ENCODE measurements at regions not wholly inside any gene's neighbourhood (a gene's known extent, or its start where the extent isn't known, plus 50 kb on each side); places are given as distances from the start of the nearest gene placed in this dataset.

- H3K4me3 ChIP-seq = no peak overlapping the region
- DNase-seq (ENCODE audit: low read depth in 1 of 2, low spot score in 1 of 2) = peak; percentile 25 to 53
- H3K27ac ChIP-seq = no peak overlapping the region
These were observed 974.8 kb downstream of the ADGRL2 start for GRCh38 chr1:82775406-82776000.

DNA sequence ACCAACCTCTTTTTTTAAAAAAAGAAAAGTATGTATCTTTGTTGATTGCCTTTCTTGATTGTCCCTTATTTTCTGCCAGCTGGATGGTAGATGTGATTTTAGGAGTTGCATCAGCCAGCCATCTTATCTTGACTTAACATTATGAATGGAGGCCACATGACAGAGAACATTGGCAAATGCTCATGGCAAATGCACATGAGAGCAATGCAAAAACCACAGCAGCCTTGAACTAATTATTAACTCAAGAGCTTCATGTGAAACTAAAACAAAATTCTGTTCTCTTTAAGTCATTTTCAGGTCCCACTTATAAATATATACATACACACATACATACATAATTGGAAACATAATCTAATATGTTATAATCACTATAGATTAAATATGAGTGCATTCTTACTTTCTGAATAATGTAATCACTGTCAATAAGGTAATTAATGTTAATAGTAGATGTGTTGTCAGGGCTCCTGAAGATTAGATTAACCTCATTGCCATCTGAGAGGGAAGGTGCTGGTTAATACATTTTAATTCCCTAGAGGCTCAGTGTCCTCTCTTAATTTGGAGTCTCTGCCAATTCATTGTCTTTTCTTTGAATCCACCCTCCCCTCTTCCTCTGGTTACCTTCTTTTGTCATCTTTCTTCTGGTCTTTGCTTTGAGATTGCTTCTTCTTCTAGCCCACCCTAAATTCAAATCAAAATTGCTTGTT lies 962.2 kb downstream of the ADGRL2 start:
- Histone ChIP-seq H3K4me1 (ENCODE audit: low read depth) (no peaks in the 10 kb centered on the region), H3K36me3 (no peaks in the 10 kb centered on the region), H3K27me3 (no peaks in the 10 kb centered on the region), H3K9me3 (ENCODE audit: low read depth) (no peaks in the 10 kb centered on the region), H3K4me3 (no peak overlapping the region), H3K27ac (no peak overlapping the region)
- no peak for TF ChIP-seq CTCF (IDR thresholded peaks at IDR 0.05; ENCODE audit: low read depth, low read length)
- DNase-seq (ENCODE audit: low read depth in 1 of 2, low spot score in 1 of 2) = no peak

More at GRCh38 chr1:82775406-82776000, 974.8 kb downstream of the ADGRL2 start:
- no peaks in the 10 kb centered on the region for H3K9me3 ChIP-seq (ENCODE audit: low read depth)
- no peaks in the 10 kb centered on the region for H3K36me3 ChIP-seq
- no peaks in the 10 kb centered on the region for H3K4me1 ChIP-seq (ENCODE audit: low read depth)
- no peaks in the 10 kb centered on the region for H3K27me3 ChIP-seq
- TF ChIP-seq CTCF (IDR thresholded peaks at IDR 0.05; ENCODE audit: low read depth, low read length) = peak; percentile 44

DNA sequence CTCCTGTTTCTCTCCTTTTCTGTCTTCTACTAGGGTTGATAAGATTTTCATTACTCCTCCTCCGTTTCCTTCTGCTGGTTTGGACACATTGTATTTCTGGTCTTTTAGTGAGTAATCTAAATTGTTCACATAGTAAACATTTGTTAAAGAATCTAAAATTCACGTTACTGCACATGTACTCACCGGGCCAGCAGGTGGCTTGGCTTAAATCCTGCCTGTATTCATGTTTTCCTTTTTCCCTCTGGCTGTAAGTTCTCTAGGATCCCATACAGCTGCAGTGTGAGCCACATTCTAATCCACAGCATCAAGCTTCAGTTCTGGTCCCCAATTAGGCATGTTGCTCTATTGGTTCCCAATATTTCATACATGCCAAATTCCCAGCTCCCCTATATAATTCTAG lies 958.3 kb downstream of the ADGRL2 start:
- H3K27me3 ChIP-seq = no peaks in the 10 kb centered on the region
- no peak for TF ChIP-seq CTCF (IDR thresholded peaks at IDR 0.05; ENCODE audit: low read depth, low read length)
- H3K4me1 ChIP-seq (ENCODE audit: low read depth) = no peaks in the 10 kb centered on the region
- DNase-seq (ENCODE audit: low read depth in 1 of 2, low spot score in 1 of 2) = no peak
- H3K36me3 ChIP-seq = no peaks in the 10 kb centered on the region
- H3K27ac ChIP-seq = no peak overlapping the region
- no peaks in the 10 kb centered on the region for H3K9me3 ChIP-seq (ENCODE audit: low read depth)
- no peak overlapping the region for H3K4me3 ChIP-seq

DNA sequence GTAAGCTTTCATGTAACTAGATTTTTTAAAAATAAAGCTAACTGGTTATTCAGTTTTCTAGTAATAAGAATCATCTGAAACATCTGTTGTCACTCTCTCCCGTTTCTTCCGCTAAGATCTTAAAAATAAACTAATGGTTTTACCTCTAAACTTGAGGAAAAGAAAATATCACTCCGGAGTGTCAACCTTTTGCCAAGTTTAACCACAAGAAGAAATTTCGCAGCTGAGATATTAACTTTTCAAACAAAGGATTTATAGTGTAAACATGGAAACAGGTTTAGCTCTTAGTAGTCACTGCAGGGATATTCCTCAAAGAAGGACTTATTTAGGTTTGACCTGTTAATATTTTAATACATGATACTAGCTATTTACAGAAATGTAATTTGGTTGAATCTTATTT lies 954.9 kb downstream of the ADGRL2 start:
- Histone ChIP-seq H3K36me3 (no peaks in the 10 kb centered on the region), H3K27ac (no peak overlapping the region), H3K9me3 (ENCODE audit: low read depth) (no peaks in the 10 kb centered on the region), H3K27me3 (no peaks in the 10 kb centered on the region), H3K4me1 (ENCODE audit: low read depth) (no peaks in the 10 kb centered on the region), H3K4me3 (no peak overlapping the region)
- DNase-seq (ENCODE audit: low read depth in 1 of 2, low spot score in 1 of 2) = no peak
- no peak for TF ChIP-seq CTCF (IDR thresholded peaks at IDR 0.05; ENCODE audit: low read depth, low read length)

DNA sequence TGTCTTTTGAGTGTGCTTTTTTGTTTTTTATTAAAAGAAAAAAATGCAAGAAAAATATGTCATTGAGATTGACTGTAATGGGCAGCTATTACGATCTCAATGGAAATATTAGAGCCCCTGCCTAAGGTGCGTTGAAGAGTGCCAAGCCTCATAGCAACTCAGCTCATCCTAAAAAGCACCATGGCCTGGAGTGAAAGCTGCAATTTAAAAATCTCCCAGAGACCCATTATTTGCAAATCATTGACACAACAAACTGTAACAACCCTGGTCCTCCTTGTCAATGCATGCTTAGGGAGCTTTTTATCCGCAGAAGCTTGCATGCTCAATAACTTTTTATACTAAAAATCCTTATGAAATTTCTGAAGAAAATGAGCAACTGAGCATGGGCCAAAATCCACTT lies 954.5 kb downstream of the ADGRL2 start:
- Histone ChIP-seq H3K27me3 (no peaks in the 10 kb centered on the region), H3K4me1 (ENCODE audit: low read depth) (no peaks in the 10 kb centered on the region), H3K36me3 (no peaks in the 10 kb centered on the region), H3K27ac (no peak overlapping the region), H3K4me3 (no peak overlapping the region), H3K9me3 (ENCODE audit: low read depth) (no peaks in the 10 kb centered on the region)
- no peak for TF ChIP-seq CTCF (IDR thresholded peaks at IDR 0.05; ENCODE audit: low read depth, low read length)
- DNase-seq (ENCODE audit: low read depth in 1 of 2, low spot score in 1 of 2) = no peak
